GM21528 (cell line): ENCODE measurements at regions not wholly inside any gene's neighbourhood (a gene's known extent, or its start where the extent isn't known, plus 50 kb on each side); places are given as distances from the start of the nearest gene placed in this dataset.

ENCODE experiments used
- ATAC-seq: cut with Tn5 transposase; IDR thresholded peaks from one replicate; pipeline ENCODE4 v1.9.1; 2021; ENCODE audit warnings: mild to moderate bottlenecking, moderate library complexity; ENCODE audit not compliant: unreplicated experiment, low FRiP score

- no peak for ATAC-seq
Measured at GRCh38 chrX:110600745-110601310, 194.8 kb downstream of the CHRDL1 start.

GRCh38 chrX:110614596-110614995 is 181.0 kb downstream of the CHRDL1 start:
- ATAC-seq = no peak
